HCT116 (cell line): ENCODE measurements at regions not wholly inside any gene's neighbourhood (a gene's known extent, or its start where the extent isn't known, plus 50 kb on each side); places are given as distances from the start of the nearest gene placed in this dataset.

Experiments used
- ATAC-seq: fragments of 200-7000 bp; cut with Tn5 transposase; 2 replicates; pipeline ENCODE4 v1.9.1; 2020; ENCODE audit warnings: mild to moderate bottlenecking, moderate library complexity
- BruUV-seq: library from RNA; stranded (reverse); fragments of 400-500 nt; replicated peaks from 2 replicates; lab custom pipeline; 2021; lab: Mats Ljungman, UMichigan
- CTCF ChIA-PET: fragments of 300-600 bp; sonication (Branson Sonifier 250); formaldehyde crosslinking; loops from one replicate; lab custom pipeline; 2021; ENCODE audit warnings: antibody characterized with exemption; lab: Charles Lee
- POLR2A ChIA-PET: fragments of 300-600, 350-600 bp; sonication (Branson Sonifier 250); formaldehyde crosslinking; loops from one replicate; lab custom pipeline; 2021; ENCODE audit warnings: antibody characterized with exemption; lab: Charles Lee
- RAD21 ChIA-PET, 2 experiments: fragments of 300-600 bp; sonication (Branson Sonifier 250); formaldehyde crosslinking; loops; one replicate each; lab custom pipeline; 2023; ENCODE audit warnings: low total read pairs in 2 of 2; ENCODE audit not compliant: uncharacterized antibody in 2 of 2, unreplicated experiment in 2 of 2, low non-redundant PET in 1 of 2; lab: Charles Lee
- DNase-seq: peaks from one replicate; pipeline ENCODE4 v3.0.0-alpha.2; 2010; ENCODE audit warnings: low read depth, low spot score
- H2AFZ ChIP-seq: fragments of 200-600 bp; shearing (Covaris generic), sonication (generic); 2 replicates; pipeline ENCODE4 v1.6.1; 2017; ENCODE audit warnings: low read depth, mixed run types, mixed read lengths, antibody characterized with exemption, low read length; ENCODE audit not compliant: poor library complexity, severe bottlenecking
- H3K27ac ChIP-seq: 2 replicates; pipeline ENCODE4 v1.5.1; 2012; ENCODE audit warnings: low read depth, low read length
- H3K27me3 ChIP-seq: fragments of 200-600 bp; sonication (generic); 2 replicates; pipeline ENCODE4 v1.6.1; 2016; ENCODE audit warnings: mixed run types, low read length, mixed read lengths; ENCODE audit not compliant: insufficient read depth
- H3K36me3 ChIP-seq, 2 experiments: fragments of 200-500 bp in 1 of 2; fragments of 200-600 bp in 1 of 2; sonication (Bioruptor generic) in 1 of 2; sonication (generic) in 1 of 2; 2 replicates each; pipeline versions ENCODE4 v1.5.1 to v1.6.1; 2014 to 2016; ENCODE audit warnings: low read length in 2 of 2, inconsistent platforms in 1 of 2, mixed read lengths in 1 of 2, mixed run types in 1 of 2; ENCODE audit not compliant: insufficient read depth in 2 of 2, control insufficient read depth in 1 of 2
- H3K4me1 ChIP-seq, 2 experiments: fragments of 200-600 bp in 1 of 2; sonication (generic) in 1 of 2; 2 replicates each; pipeline versions ENCODE4 v1.5.1 to v1.6.1; 2012 to 2017; ENCODE audit warnings: low read length in 2 of 2, inconsistent platforms in 1 of 2, mild to moderate bottlenecking in 1 of 2, mixed read lengths in 1 of 2, mixed run types in 1 of 2, moderate library complexity in 1 of 2; ENCODE audit not compliant: insufficient read depth in 2 of 2, control insufficient read depth in 1 of 2
- H3K4me2 ChIP-seq: fragments of 200-600 bp; sonication (generic); 2 replicates; pipeline ENCODE4 v1.6.1; 2017; ENCODE audit warnings: mixed run types, low read length, mixed read lengths
- H3K4me3 ChIP-seq, 2 experiments: fragments of 200-600 bp in 1 of 2; sonication (generic) in 1 of 2; replicated peaks in 1 of 2; 2 replicates each; pipeline ENCODE4 v1.5.1; 2011 to 2016; ENCODE audit warnings: low read length in 2 of 2, control low read depth in 1 of 2, low read depth in 1 of 2, mild to moderate bottlenecking in 1 of 2, mixed read lengths in 1 of 2, mixed run types in 1 of 2
- H3K79me2 ChIP-seq: fragments of 200-600 bp; sonication (generic); 2 replicates; pipeline ENCODE4 v1.6.1; 2017; ENCODE audit warnings: mild to moderate bottlenecking, mixed run types, low read length, moderate library complexity, mixed read lengths; ENCODE audit not compliant: insufficient read depth
- H3K9ac ChIP-seq: fragments of 200-600 bp; sonication (generic); 2 replicates; pipeline ENCODE4 v1.6.1; 2016; ENCODE audit warnings: low read length, mixed read lengths
- H3K9me2 ChIP-seq: fragments of 200-600 bp; sonication (generic), shearing (Covaris generic); 2 replicates; pipeline ENCODE4 v1.6.1; 2017; ENCODE audit warnings: mixed run types, mild to moderate bottlenecking, moderate library complexity; ENCODE audit not compliant: insufficient read depth
- H3K9me3 ChIP-seq, 2 experiments: fragments of 200-500 bp in 1 of 2; fragments of 200-600 bp in 1 of 2; sonication (Bioruptor generic) in 1 of 2; sonication (generic) in 1 of 2; 2 replicates each; pipeline ENCODE4 v1.6.1; 2014 to 2017; ENCODE audit warnings: low read length in 2 of 2, mixed read lengths in 2 of 2, inconsistent platforms in 1 of 2, low read depth in 1 of 2, mild to moderate bottlenecking in 1 of 2, mixed run types in 1 of 2, moderate library complexity in 1 of 2; ENCODE audit not compliant: control insufficient read depth in 1 of 2, insufficient read depth in 1 of 2
- H4K20me1 ChIP-seq: fragments of 200-600 bp; sonication (generic), shearing (Covaris generic); 2 replicates; pipeline ENCODE4 v1.6.1; 2017; ENCODE audit warnings: mixed run types, mild to moderate bottlenecking, moderate library complexity; ENCODE audit not compliant: insufficient read depth
- EGR1 ChIP-seq: IDR thresholded peaks from 2 replicates; pipeline ENCODE4 v1.6.1; 2012; ENCODE audit warnings: low read depth
- EZH2phosphoT487 ChIP-seq: fragments of 200-600 bp; IDR thresholded peaks from 2 replicates; pipeline ENCODE4 v1.6.1; 2018; ENCODE audit warnings: antibody characterized with exemption, borderline replicate concordance
- FOSL1 ChIP-seq: IDR thresholded peaks from 2 replicates; pipeline ENCODE4 v1.6.1; 2012; ENCODE audit warnings: low read depth
- POLR2A ChIP-seq: IDR thresholded peaks from 2 replicates; pipeline ENCODE4 v1.7.0; 2011; ENCODE audit warnings: borderline replicate concordance; ENCODE audit not compliant: insufficient read depth, insufficient read length; ENCODE audit errors: extremely low read depth
- RAD21 ChIP-seq: IDR thresholded peaks from 2 replicates; pipeline ENCODE4 v1.6.1; 2012; ENCODE audit warnings: low read depth, mild to moderate bottlenecking
- TCF7L2 ChIP-seq: IDR thresholded peaks from 2 replicates; pipeline ENCODE4 v1.7.0; 2011; ENCODE audit warnings: borderline replicate concordance, inconsistent platforms; ENCODE audit not compliant: insufficient read depth, insufficient read length; ENCODE audit errors: extremely low read depth
- ZFX ChIP-seq: fragments of 450-650 bp; IDR thresholded peaks from 2 replicates; pipeline ENCODE4 v1.6.1; 2017
- intact Hi-C: fragments of 100-400 bp; cut with micrococcal nuclease; formaldehyde crosslinking; loops from 2 replicates; pipeline ENCODE4 v1.10.0; 2022
- TF ChIP-seq, protein P1 (sequence below), 3 experiments: fragments of 200-600 bp in 1 of 3; sonication (generic) in 1 of 3; IDR thresholded peaks in 2 of 3; conservative IDR thresholded peaks in 1 of 3; 2 replicates each; pipeline ENCODE4 v1.5.1; 2012 to 2017; ENCODE audit warnings: low read depth in 2 of 3, low read length in 2 of 3, antibody characterized with exemption in 1 of 3, borderline replicate concordance in 1 of 3, control low read depth in 1 of 3, mild to moderate bottlenecking in 1 of 3, mixed read lengths in 1 of 3, mixed run types in 1 of 3, moderate library complexity in 1 of 3; ENCODE audit not compliant: insufficient read depth in 1 of 3
- TF ChIP-seq, protein P2 (sequence below): IDR thresholded peaks from 2 replicates; pipeline ENCODE4 v1.6.1; 2012
- TF ChIP-seq, protein P3 (sequence below): IDR thresholded peaks from 2 replicates; pipeline ENCODE4 v1.6.1; 2012

DNA sequence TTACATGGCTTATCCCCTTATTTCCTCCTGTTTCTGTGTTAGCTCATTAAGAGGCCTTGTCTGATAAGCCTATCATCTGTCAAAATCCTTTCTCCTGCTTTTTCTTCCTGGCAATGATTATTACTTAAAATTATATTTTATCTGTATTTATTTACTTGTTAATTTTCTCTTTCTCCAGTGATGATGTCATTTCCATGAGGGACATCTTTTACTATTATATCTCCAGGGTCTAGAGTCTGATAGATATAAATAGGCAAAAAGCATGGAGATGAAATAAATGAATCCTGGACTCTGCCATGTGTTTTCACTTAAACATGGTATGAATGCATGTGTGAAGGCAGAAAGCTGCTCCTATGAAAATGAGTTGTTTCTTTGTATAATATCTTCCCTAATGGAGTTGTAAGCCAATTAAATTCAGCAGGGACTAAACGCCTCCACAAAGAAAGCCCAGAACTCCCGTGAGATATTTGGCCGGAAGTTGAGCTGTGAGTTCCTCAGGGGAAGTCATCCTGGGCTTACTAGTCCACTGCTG lies 375.2 kb downstream of the TUSC7 start:
- H4K20me1 ChIP-seq = no peaks in the 10 kb centered on the region
- CTCF ChIA-PET = no interaction called here
- H3K9ac ChIP-seq = no peak overlapping the region
- H2AFZ ChIP-seq = no peak overlapping the region
- no peak overlapping the region for H3K27ac ChIP-seq
- no peaks in the 10 kb centered on the region for H3K79me2 ChIP-seq
- intact Hi-C loops = no loop called here
- RAD21 ChIA-PET = no interaction called here
- no peaks in the 10 kb centered on the region for H3K9me2 ChIP-seq
- H3K4me3 ChIP-seq = no peak overlapping the region
- TF ChIP-seq FOSL1 (no peak), ZFX (no peak), EZH2phosphoT487 (no peak), TCF7L2 (no peak)
- TF ChIP-seq, protein P1, sequence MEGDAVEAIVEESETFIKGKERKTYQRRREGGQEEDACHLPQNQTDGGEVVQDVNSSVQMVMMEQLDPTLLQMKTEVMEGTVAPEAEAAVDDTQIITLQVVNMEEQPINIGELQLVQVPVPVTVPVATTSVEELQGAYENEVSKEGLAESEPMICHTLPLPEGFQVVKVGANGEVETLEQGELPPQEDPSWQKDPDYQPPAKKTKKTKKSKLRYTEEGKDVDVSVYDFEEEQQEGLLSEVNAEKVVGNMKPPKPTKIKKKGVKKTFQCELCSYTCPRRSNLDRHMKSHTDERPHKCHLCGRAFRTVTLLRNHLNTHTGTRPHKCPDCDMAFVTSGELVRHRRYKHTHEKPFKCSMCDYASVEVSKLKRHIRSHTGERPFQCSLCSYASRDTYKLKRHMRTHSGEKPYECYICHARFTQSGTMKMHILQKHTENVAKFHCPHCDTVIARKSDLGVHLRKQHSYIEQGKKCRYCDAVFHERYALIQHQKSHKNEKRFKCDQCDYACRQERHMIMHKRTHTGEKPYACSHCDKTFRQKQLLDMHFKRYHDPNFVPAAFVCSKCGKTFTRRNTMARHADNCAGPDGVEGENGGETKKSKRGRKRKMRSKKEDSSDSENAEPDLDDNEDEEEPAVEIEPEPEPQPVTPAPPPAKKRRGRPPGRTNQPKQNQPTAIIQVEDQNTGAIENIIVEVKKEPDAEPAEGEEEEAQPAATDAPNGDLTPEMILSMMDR (IDR thresholded peaks at IDR 0.05 in 2 of 3, conservative IDR thresholded peaks at IDR 0.05 in 1 of 3; ENCODE audit: borderline replicate concordance in 1 of 3, insufficient read depth in 1 of 3, low read depth in 2 of 3, low read length in 2 of 3) = no peak
- TF ChIP-seq, protein P2, sequence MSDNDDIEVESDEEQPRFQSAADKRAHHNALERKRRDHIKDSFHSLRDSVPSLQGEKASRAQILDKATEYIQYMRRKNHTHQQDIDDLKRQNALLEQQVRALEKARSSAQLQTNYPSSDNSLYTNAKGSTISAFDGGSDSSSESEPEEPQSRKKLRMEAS = no peak
- POLR2A ChIA-PET = no interaction called here
- no peaks in the 10 kb centered on the region for H3K4me1 ChIP-seq
- no peak for DNase-seq
- H3K27me3 ChIP-seq = no peaks in the 10 kb centered on the region
- ATAC-seq = no peak
- H3K36me3 ChIP-seq = no peaks in the 10 kb centered on the region
- H3K4me2 ChIP-seq = no peak overlapping the region
- H3K9me3 ChIP-seq = 0 out of 4 replicates have a peak, but pooled peaks cover 0 to 3% of the 10 kb centered on the region in 2 experiments
- no TSS peak for BruUV-seq

DNA sequence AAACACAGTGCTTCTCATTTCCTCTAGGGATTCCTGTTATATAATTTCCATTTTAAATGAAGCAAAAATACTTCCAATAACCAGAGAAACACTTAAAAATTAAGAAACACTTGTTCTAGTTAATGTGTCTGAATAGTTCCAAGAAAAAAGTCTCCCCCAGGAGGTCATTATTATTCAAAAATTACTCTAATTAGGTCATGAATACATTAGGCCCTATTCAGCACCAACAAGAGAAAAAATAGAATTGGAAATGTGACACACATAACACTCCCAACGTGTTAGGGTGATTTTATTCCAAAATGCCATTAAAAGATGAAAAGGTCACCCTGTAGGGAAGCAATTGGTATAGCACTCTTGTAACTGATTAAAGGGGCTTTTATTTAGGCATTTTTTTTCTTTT lies 382.1 kb downstream of the TUSC7 start:
- Histone ChIP-seq H3K27ac (no peak overlapping the region), H3K9me3 (0 out of 4 replicates have a peak, but pooled peaks cover 0 to 3% of the 10 kb centered on the region in 2 experiments), H3K9ac (no peak overlapping the region), H3K79me2 (no peaks in the 10 kb centered on the region), H3K27me3 (no peaks in the 10 kb centered on the region), H3K4me1 (no peaks in the 10 kb centered on the region), H2AFZ (no peak overlapping the region), H3K4me3 (no peak overlapping the region), H4K20me1 (no peaks in the 10 kb centered on the region), H3K4me2 (no peak overlapping the region), H3K36me3 (no peaks in the 10 kb centered on the region), H3K9me2 (no peaks in the 10 kb centered on the region)
- ChIA-PET POLR2A (no interaction called here), RAD21 (no interaction called here), CTCF (no interaction called here)
- ATAC-seq (no peak), DNase-seq (no peak)
- BruUV-seq = no TSS peak
- TF ChIP-seq, protein P3, sequence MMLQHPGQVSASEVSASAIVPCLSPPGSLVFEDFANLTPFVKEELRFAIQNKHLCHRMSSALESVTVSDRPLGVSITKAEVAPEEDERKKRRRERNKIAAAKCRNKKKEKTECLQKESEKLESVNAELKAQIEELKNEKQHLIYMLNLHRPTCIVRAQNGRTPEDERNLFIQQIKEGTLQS = no peak
- TF ChIP-seq EZH2phosphoT487 (no peak), TCF7L2 (no peak), POLR2A (no peak), EGR1 (no peak), RAD21 (no peak)
- TF ChIP-seq, protein P1 (IDR thresholded peaks at IDR 0.05 in 2 of 3, conservative IDR thresholded peaks at IDR 0.05 in 1 of 3; ENCODE audit: borderline replicate concordance in 1 of 3, insufficient read depth in 1 of 3, low read depth in 2 of 3, low read length in 2 of 3) = no peak
- intact Hi-C loops = loop anchor here (5.0 kb wide), 1 partner anchor 786 kb away; no protein-coding TSS in a partner anchor
